Stomach (tissue), 8 donors: ENCODE measurements at regions not wholly inside any gene's neighbourhood (a gene's known extent, or its start where the extent isn't known, plus 50 kb on each side); places are given as distances from the start of the nearest gene placed in this dataset.
"Not testable (repeated sequence)": the region's sequence is repeated elsewhere in the genome, so short reads cannot be mapped to it uniquely, and the experiment has no call there.

Source experiments
- DNase-seq, 2 donors: peaks; one replicate each; pipeline versions ENCODE4 v3.0.0 to v3.0.0-alpha.2; 2013 to 2019
- H3K27ac ChIP-seq, 5 donors: fragments of 200-600 bp in 4 of 5; sonication (generic) in 4 of 5; one replicate each; pipeline ENCODE4 v1.5.1; 2013 to 2019; ENCODE audit warnings: mild to moderate bottlenecking in 1 of 5, moderate library complexity in 1 of 5
- H3K27me3 ChIP-seq, 3 donors: fragments of 200-600 bp; sonication (generic); one replicate each; pipeline ENCODE4 v1.5.1; 2017 to 2019; ENCODE audit warnings: mixed run types in 1 of 3
- H3K36me3 ChIP-seq, 4 donors: fragments of 200-600 bp; sonication (generic); 1 replicate in 3 of 4; 2 replicates in 1 of 4; pipeline ENCODE4 v1.5.1; 2016 to 2019
- H3K4me1 ChIP-seq, 4 donors: fragments of 200-600 bp; sonication (generic); one replicate each; pipeline ENCODE4 v1.5.1; 2016 to 2019
- H3K4me3 ChIP-seq, 4 donors: fragments of 200-600 bp; sonication (generic) in 3 of 4; one replicate each; pipeline ENCODE4 v1.5.1; 2016 to 2019; ENCODE audit warnings: mild to moderate bottlenecking in 1 of 4
- H3K9me3 ChIP-seq, 4 donors: fragments of 200-600 bp; sonication (generic); one replicate each; pipeline ENCODE4 v1.5.1; 2016 to 2019
- EP300 ChIP-seq: sonication (generic); formaldehyde crosslinking; IDR thresholded peaks from one replicate; pipeline ENCODE4 v1.6.1; 2017; ENCODE audit warnings: antibody characterized with exemption
- POLR2A ChIP-seq, 4 donors: fragments of 450-650 bp; IDR thresholded peaks; one replicate each; pipeline ENCODE4 v1.6.1; 2016; ENCODE audit warnings: antibody characterized with exemption in 4 of 4, control low read depth in 2 of 4, mild to moderate bottlenecking in 1 of 4, moderate library complexity in 1 of 4
- POLR2AphosphoS5 ChIP-seq, 3 donors: sonication (generic); formaldehyde crosslinking; IDR thresholded peaks; one replicate each; pipeline ENCODE4 v1.6.1; 2016; ENCODE audit warnings: antibody characterized with exemption in 3 of 3
- WGBS, 5 donors: extraction: QIAGEN DNeasy Blood & Tissue Kit in 3 of 5; methylation state at CpG; one replicate each; pipeline versions ENCODE4 v1.1.5 to v1.1.7; 2013 to 2018; 5-methylcytosine and 5-hydroxymethylcytosine counted together
- intact Hi-C: fragments of 100-400 bp; cut with DNase I; formaldehyde crosslinking; loops from one replicate; pipeline ENCODE4 v1.15.1; 2023; ENCODE audit warnings: low total_unique reads
- TF ChIP-seq, protein P1 (sequence below), 7 experiments: fragments of 450-650 bp in 4 of 7; fragments of 200-600 bp in 3 of 7; sonication (generic) in 3 of 7; IDR thresholded peaks; one replicate each; pipeline ENCODE4 v1.5.1; 2016 to 2019; ENCODE audit warnings: antibody characterized with exemption in 7 of 7, control low read depth in 2 of 7, mild to moderate bottlenecking in 1 of 7
- donor health status: healthy with polysubstance abuse.
- donor health status: Bipolar disorder and iron deficiency.
- donor health status: healthy.

DNA sequence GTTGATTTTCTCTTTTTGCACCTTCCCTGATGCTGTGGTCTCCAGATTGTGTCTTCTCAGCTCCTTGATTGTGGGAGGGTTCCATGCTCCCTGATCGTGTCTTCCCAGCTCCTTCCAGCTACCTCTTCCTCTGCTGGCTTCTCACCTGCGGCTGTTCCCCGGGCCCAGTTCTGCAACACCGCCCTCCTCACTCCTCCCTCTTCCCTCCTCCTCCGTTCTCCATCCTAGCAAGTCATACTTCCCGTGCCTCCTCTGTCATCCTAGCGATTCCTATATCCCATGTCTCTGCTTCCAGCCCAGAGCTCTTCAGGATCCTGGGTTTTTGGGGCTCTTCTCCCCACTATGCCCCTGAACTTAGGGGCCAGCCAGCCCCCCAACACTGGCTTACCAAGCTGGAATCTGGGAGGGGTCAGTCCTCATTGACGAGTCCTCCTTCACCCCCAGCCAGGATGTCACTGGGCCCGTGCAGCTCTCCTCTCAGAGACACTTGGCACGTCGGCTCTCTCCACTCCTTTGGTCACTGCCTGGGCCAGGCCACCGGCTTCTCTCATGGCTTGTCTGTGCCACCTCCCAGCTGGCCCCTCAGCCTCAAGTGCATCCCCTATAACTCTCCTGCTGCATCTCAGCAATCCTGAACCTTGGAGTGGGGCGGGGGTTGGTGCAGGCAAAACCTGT, 255.4 kb upstream of the MVB12B start:
- H3K27ac ChIP-seq = no peak overlapping the region
- H3K4me3 ChIP-seq = no peak overlapping the region
- H3K9me3 ChIP-seq = no peaks in the 10 kb centered on the region
- 71 to 81% (median 77%) methylated on average over 9 to 13 of the region's 13 CpGs for whole genome bisulfite sequencing, 5 donors
- H3K4me1 ChIP-seq = no peaks in the 10 kb centered on the region
- DNase-seq = no peak
- no peaks in the 10 kb centered on the region for H3K36me3 ChIP-seq
- H3K27me3 ChIP-seq = peaks cover 0 to 59% (median 6%) of the 10 kb centered on the region in 3 donors
- intact Hi-C loops = no loop called here
- TF ChIP-seq POLR2A (IDR thresholded peaks at IDR 0.05) = no peak
- TF ChIP-seq EP300 = no peak
- TF ChIP-seq POLR2AphosphoS5 (IDR thresholded peaks at IDR 0.05) = no peak
- TF ChIP-seq, protein P1, sequence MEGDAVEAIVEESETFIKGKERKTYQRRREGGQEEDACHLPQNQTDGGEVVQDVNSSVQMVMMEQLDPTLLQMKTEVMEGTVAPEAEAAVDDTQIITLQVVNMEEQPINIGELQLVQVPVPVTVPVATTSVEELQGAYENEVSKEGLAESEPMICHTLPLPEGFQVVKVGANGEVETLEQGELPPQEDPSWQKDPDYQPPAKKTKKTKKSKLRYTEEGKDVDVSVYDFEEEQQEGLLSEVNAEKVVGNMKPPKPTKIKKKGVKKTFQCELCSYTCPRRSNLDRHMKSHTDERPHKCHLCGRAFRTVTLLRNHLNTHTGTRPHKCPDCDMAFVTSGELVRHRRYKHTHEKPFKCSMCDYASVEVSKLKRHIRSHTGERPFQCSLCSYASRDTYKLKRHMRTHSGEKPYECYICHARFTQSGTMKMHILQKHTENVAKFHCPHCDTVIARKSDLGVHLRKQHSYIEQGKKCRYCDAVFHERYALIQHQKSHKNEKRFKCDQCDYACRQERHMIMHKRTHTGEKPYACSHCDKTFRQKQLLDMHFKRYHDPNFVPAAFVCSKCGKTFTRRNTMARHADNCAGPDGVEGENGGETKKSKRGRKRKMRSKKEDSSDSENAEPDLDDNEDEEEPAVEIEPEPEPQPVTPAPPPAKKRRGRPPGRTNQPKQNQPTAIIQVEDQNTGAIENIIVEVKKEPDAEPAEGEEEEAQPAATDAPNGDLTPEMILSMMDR (IDR thresholded peaks at IDR 0.05) = no peak

DNA sequence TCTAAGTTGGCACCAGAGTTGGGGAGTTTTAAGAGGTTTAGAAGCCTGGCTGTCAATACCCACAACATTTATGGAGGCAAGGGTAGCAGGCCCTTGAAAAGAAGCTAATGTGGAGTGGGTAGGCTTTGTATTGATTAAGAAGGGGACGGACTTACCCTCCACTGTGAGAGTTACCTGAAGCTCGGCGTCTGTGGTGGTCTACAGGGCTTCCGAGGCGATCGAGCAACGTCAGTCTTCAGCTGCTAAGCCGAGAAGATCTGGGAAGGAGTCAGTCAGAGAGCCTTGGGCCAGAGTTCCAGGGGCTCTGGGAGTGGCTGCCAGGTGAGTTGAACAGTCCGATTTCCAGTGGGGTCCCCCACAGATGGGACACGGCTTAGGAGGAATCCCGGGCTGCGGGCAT, 249.0 kb upstream of the MVB12B start:
- H3K4me1 ChIP-seq, intact Hi-C loops, H3K36me3 ChIP-seq, H3K9me3 ChIP-seq, H3K4me3 ChIP-seq, DNase-seq, H3K27ac ChIP-seq: not testable (repeated sequence)
- H3K27me3 ChIP-seq = peaks cover 0 to 19% (median 0%) of the 10 kb centered on the region in 3 donors
- WGBS, 5 donors = 85 to 92% (median 90%) methylated on average over 11 to 12 of the region's 12 CpGs

DNA sequence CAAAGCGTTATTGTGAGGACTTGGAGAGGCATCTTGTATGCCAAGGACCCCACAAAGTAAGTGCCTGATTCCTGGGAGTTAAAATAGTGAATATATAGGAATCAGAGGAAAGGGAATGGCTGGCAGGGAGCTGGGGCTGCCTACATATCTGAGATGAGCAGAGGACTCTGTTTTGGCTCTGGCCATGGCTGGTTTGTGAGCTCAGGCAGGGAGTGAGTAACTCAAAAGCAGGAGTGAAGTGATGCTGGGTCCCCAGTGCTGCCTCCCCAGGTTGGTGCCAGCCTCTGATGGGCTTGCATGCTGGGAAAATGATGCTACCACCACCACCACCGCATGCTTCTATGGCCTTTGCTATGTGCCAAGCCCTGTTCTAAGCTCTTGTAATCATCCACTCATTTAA, 246.0 kb upstream of the MVB12B start:
- DNase-seq = no peak
- 56 to 75% (median 65%) methylated on average over 2 of the region's 2 CpGs for WGBS, 5 donors
- intact Hi-C loops = no loop called here

DNA sequence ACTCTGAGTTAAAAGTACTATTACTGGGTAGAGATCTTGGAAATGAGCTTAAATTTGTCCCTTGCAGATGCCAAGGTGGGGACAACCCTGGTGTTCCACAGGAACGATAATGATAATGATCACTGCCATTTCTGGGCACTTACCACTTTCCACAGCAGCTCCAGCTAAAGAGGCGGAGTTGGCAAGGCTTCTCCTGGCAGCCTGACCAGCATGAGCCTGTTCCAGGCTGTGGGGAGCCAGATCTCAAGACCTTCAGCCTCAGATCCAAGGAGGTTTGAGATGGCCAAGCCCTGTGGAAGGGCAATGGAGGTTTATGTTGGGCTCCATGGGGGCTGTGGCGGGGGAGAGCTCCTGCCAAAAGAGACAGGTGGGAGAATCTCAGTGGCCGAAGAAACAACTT, 244.9 kb upstream of the MVB12B start:
- no peaks in the 10 kb centered on the region for H3K4me1 ChIP-seq
- no peak overlapping the region for H3K4me3 ChIP-seq
- WGBS, 5 donors = 62 to 78% (median 76%) methylated on average over 4 of the region's 4 CpGs
- H3K27ac ChIP-seq = no peak overlapping the region
- DNase-seq = no peak
- H3K36me3 ChIP-seq = no peaks in the 10 kb centered on the region
- TF ChIP-seq POLR2A (IDR thresholded peaks at IDR 0.05) (no peak), POLR2AphosphoS5 (IDR thresholded peaks at IDR 0.05) (no peak)
- TF ChIP-seq, protein P1 (IDR thresholded peaks at IDR 0.05) = no peak
- H3K9me3 ChIP-seq = no peaks in the 10 kb centered on the region
- peaks cover 0 to 10% (median 0%) of the 10 kb centered on the region in 3 donors for H3K27me3 ChIP-seq
- intact Hi-C loops = no loop called here

More for the DNA sequence above, 246.0 kb upstream of the MVB12B start:
- Histone ChIP-seq H3K9me3 (no peaks in the 10 kb centered on the region), H3K4me1 (no peaks in the 10 kb centered on the region), H3K4me3 (no peak overlapping the region), H3K27me3 (peaks cover 0 to 10% (median 0%) of the 10 kb centered on the region in 3 donors), H3K36me3 (no peaks in the 10 kb centered on the region), H3K27ac (no peak overlapping the region)
- TF ChIP-seq EP300 (no peak), POLR2A (IDR thresholded peaks at IDR 0.05) (no peak), POLR2AphosphoS5 (IDR thresholded peaks at IDR 0.05) (no peak)
- TF ChIP-seq, protein P1 (IDR thresholded peaks at IDR 0.05) = no peak

DNA sequence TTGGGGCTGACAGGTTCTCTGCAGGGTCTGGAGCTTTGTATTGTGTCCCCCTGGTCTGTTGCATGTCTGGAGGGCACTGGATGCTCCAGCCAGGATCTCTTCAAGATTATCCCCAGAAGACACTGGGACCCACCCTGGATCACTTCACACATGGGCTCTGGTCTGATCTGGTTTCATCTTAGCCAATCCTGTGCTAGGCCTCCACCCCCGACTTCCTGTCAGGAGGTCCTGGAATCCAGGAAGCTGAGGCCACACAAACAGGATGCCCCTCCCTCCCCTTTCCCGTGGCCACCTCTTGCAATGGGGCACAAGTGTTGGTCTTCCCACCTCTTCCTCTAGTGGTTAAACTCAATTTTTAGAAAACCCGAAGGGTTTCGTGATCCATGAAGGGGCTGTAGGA, 242.6 kb upstream of the MVB12B start:
- Histone ChIP-seq H3K27me3 (peaks cover 0 to 10% (median 0%) of the 10 kb centered on the region in 3 donors), H3K27ac (no peak overlapping the region), H3K4me3 (no peak overlapping the region), H3K4me1 (no peaks in the 10 kb centered on the region), H3K9me3 (no peaks in the 10 kb centered on the region), H3K36me3 (no peaks in the 10 kb centered on the region)
- intact Hi-C loops = no loop called here
- 54 to 82% (median 69%) methylated on average over 4 of the region's 4 CpGs for WGBS, 5 donors
- TF ChIP-seq POLR2A (IDR thresholded peaks at IDR 0.05) = no peak
- no peak for TF ChIP-seq POLR2AphosphoS5 (IDR thresholded peaks at IDR 0.05)
- TF ChIP-seq EP300 = no peak
- TF ChIP-seq, protein P1 (IDR thresholded peaks at IDR 0.05) = no peak
- DNase-seq = no peak
